ENCODE measurements at regions not wholly inside any gene's neighbourhood (a gene's known extent, or its start where the extent isn't known, plus 50 kb on each side); places are given as distances from the start of the nearest gene placed in this dataset.

- no peak overlapping the region for H3K4me3 ChIP-seq (ENCODE audit: low read depth in 1 of 2, low read length in 1 of 2)
- H3K27ac ChIP-seq, result no peak overlapping the region
- no peaks in the 10 kb centered on the region for H3K4me1 ChIP-seq (ENCODE audit: control insufficient read depth in 1 of 2, insufficient read depth in 1 of 2, low read depth in 1 of 2, low read length in 1 of 2)
- H3K36me3 ChIP-seq, result no peaks in the 10 kb centered on the region
- no peak for TF ChIP-seq CTCF (IDR thresholded peaks at IDR 0.05)
- H3K27me3 ChIP-seq, result peaks cover 4% of the 10 kb centered on the region
- no peaks in the 10 kb centered on the region for H3K9me3 ChIP-seq
Observed at GRCh38 chr2:217409949-217410680, 550.3 kb upstream of the TNP1 start.

GRCh38 chr2:217407362-217407761, 547.5 kb upstream of the TNP1 start:
- Histone ChIP-seq H3K4me3 (ENCODE audit: low read depth in 1 of 2, low read length in 1 of 2) (no peak overlapping the region), H3K4me1 (ENCODE audit: control insufficient read depth in 1 of 2, insufficient read depth in 1 of 2, low read depth in 1 of 2, low read length in 1 of 2) (no peaks in the 10 kb centered on the region), H3K27ac (no peak overlapping the region), H3K27me3 (peaks cover 17% of the 10 kb centered on the region), H3K36me3 (no peaks in the 10 kb centered on the region), H3K9me3 (no peaks in the 10 kb centered on the region)
- TF ChIP-seq CTCF (IDR thresholded peaks at IDR 0.05), result no peak

- Histone ChIP-seq H3K9me3 (no peaks in the 10 kb centered on the region), H3K27ac (no peak overlapping the region), H3K27me3 (peaks cover 13% of the 10 kb centered on the region), H3K4me3 (ENCODE audit: low read depth in 1 of 2, low read length in 1 of 2) (no peak overlapping the region), H3K4me1 (ENCODE audit: control insufficient read depth in 1 of 2, insufficient read depth in 1 of 2, low read depth in 1 of 2, low read length in 1 of 2) (peaks cover 7 to 12% of the 10 kb centered on the region in 2 experiments), H3K36me3 (no peaks in the 10 kb centered on the region)
- TF ChIP-seq CTCF (IDR thresholded peaks at IDR 0.05), result no peak
Observed at GRCh38 chr2:217404236-217404760, 544.4 kb upstream of the TNP1 start.

GRCh38 chr2:217402761-217403383, 543.0 kb upstream of the TNP1 start:
- Histone ChIP-seq H3K4me3 (ENCODE audit: low read depth in 1 of 2, low read length in 1 of 2) (no peak overlapping the region), H3K36me3 (no peaks in the 10 kb centered on the region), H3K4me1 (ENCODE audit: control insufficient read depth in 1 of 2, insufficient read depth in 1 of 2, low read depth in 1 of 2, low read length in 1 of 2) (peaks cover 22 to 26% of the 10 kb centered on the region in 2 experiments), H3K9me3 (no peaks in the 10 kb centered on the region), H3K27me3 (peaks cover 13% of the 10 kb centered on the region), H3K27ac (no peak overlapping the region)
- TF ChIP-seq CTCF (IDR thresholded peaks at IDR 0.05), result no peak

GRCh38 chr2:217402144-217402543, 542.3 kb upstream of the TNP1 start:
- no peak for TF ChIP-seq CTCF (IDR thresholded peaks at IDR 0.05)
- H3K9me3 ChIP-seq, result no peaks in the 10 kb centered on the region
- peaks cover 13% of the 10 kb centered on the region for H3K27me3 ChIP-seq
- no peak overlapping the region for H3K4me3 ChIP-seq (ENCODE audit: low read depth in 1 of 2, low read length in 1 of 2)
- H3K36me3 ChIP-seq, result no peaks in the 10 kb centered on the region
- peaks cover 26 to 33% of the 10 kb centered on the region in 2 experiments for H3K4me1 ChIP-seq (ENCODE audit: control insufficient read depth in 1 of 2, insufficient read depth in 1 of 2, low read depth in 1 of 2, low read length in 1 of 2)
- no peak overlapping the region for H3K27ac ChIP-seq

All from neutrophil (primary cell).